GM19395 (cell line): ENCODE measurements at regions not wholly inside any gene's neighbourhood (a gene's known extent, or its start where the extent isn't known, plus 50 kb on each side); places are given as distances from the start of the nearest gene placed in this dataset.
"Not testable (repeated sequence)": the region's sequence is repeated elsewhere in the genome, so short reads cannot be mapped to it uniquely, and the experiment has no call there.

Experiments
- ATAC-seq: cut with Tn5 transposase; IDR thresholded peaks from one replicate; pipeline ENCODE4 v1.9.1; 2021; ENCODE audit warnings: mild to moderate bottlenecking, moderate library complexity; ENCODE audit not compliant: unreplicated experiment

DNA sequence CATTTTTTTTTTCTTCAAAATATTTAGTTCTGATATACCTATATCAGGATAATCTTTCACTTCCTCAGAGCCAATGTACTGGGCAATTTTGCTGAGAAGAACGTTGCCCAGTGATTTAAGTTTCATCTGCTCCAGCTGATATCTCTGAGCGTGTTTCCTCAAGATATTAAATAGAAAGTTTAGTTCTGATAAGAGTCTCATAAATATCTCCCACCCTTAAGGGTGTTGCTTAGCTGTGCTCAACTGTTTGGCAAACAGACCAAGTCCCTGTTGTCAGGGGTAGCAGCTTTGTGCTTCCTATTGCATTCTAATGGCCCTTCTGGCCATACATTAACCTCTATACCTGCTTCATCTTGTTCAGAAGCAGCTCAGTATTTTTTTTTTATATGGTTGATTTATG is 84.7 kb upstream of the GPR141 start:
- ATAC-seq = no peak

DNA sequence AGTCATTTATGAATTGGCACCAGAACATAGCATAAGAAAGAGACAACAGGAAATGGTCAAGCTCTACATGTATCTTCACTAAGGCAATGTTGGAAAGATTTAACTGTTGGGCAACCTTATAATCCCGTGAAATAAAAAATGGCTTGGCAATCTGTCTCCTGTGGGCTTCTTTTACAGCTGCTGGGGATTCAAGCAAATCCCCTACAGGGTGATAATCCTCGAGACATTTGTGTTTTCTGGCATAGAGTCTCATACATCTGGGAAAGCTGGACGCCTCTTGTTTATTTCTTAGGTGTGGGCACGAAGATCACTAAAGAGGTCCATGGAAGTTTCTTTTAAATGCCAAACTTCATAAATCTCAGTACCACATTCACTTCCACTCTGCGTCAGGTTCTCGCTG is 82.2 kb upstream of the GPR141 start:
- ATAC-seq = no peak

DNA sequence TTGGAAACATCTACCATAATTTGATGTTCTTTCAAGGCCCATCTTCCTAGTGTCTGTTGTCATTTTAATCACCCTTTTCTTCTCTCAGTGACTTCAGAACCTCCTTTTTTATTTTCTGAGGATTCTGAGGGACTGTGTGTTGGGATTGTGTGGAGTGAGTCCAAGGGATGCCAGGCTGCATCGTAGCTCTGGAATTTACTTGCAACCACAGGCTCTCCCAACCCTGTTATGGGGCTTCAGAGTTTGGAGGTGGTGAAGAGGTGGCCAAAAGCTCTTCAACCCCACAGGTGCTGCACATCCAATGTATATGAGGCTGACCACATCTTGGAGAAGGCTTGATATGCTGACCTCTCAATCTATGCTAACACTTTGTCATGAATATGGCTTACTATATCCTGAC is 79.5 kb upstream of the GPR141 start:
- ATAC-seq = no peak

DNA sequence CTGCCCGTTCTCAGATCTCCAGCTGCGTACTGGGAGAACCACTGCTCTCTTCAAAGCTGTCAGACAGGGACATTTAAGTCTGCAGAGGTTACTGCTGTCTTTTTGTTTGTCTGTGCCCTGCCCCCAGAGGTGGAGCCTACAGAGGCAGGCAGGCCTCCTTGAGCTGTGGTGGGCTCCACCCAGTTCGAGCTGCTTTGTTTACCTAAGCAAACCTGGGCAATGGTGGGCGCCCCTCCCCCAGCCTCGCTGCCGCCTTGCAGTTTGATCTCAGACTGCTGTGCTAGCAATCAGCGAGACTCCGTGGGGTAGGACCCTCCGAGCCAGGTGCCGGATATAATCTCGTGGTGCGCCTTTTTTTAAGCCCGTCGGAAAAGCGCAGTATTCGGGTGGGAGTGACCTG is 66.2 kb upstream of the GPR141 start:
- not testable (repeated sequence) for ATAC-seq

DNA sequence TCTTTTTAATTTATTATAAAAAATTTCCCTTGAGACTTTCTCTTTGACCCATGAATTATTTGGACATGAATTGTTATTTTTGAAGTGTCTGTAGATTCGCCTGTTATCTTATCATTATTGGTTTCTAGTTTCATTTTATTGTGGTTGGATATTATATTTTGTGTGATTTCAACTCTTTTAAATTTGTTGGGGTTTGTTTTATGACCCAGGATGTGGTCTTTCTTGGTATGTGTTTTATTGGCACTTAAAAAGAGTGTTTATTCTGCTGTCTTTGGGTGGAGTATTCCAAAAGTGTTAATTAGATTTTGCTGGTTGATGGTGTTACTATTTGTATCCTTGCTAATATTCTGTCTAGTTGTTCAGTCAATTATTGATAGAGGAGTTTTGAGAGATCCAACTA is 50.5 kb upstream of the GPR141 start:
- no peak for ATAC-seq
